ENCODE measurements at regions not wholly inside any gene's neighbourhood (a gene's known extent, or its start where the extent isn't known, plus 50 kb on each side); places are given as distances from the start of the nearest gene placed in this dataset.

GRCh38 chr2:156728328-156728727 is 292.1 kb downstream of the GPD2 start:
- no peaks in the 10 kb centered on the region for H3K36me3 ChIP-seq (ENCODE audit: control insufficient read depth, insufficient read depth, low read length)
- H3K4me3 ChIP-seq (ENCODE audit: low read depth in 2 of 2, low read length in 2 of 2) = no peak overlapping the region
- DNase-seq (ENCODE audit: low read depth, low spot score) (no peak), ATAC-seq (no peak)
- H3K4me1 ChIP-seq (ENCODE audit: control insufficient read depth, insufficient read depth, low read length) = no peaks in the 10 kb centered on the region
- H3K27ac ChIP-seq (ENCODE audit: low read length) = no peak overlapping the region
- POLR2A ChIA-PET = no interaction called here
- TF ChIP-seq CTCF (IDR thresholded peaks at IDR 0.05) (no peak), REST (IDR thresholded peaks at IDR 0.05; ENCODE audit: insufficient read depth in 1 of 2, low read depth in 2 of 2, low read length in 1 of 2) (no peak), TCF7L2 (IDR thresholded peaks at IDR 0.05; ENCODE audit: low read depth, low read length) (no peak), SIN3A (IDR thresholded peaks at IDR 0.05; ENCODE audit: borderline replicate concordance, insufficient read depth, low read depth, low read length) (no peak), POLR2AphosphoS5 (IDR thresholded peaks at IDR 0.05; ENCODE audit: low read depth, low read length) (no peak)
- no peaks in the 10 kb centered on the region for H3K9me3 ChIP-seq (ENCODE audit: control insufficient read depth, insufficient read depth, low read depth, low read length)
- intact Hi-C loops (cut with micrococcal nuclease; ENCODE audit: unreplicated experiment) = no loop called here
- in situ Hi-C loops (cut with HindIII; ENCODE audit: low pct_unique_long_range_greater_than_20kb, low sequenced_read_pairs) = no loop called here
- no peaks in the 10 kb centered on the region for H3K27me3 ChIP-seq (ENCODE audit: control insufficient read depth, insufficient read depth, low read length)
- CTCF ChIA-PET = no interaction called here
- no TSS peak for BruUV-seq (replicated peaks)

GRCh38 chr2:156731506-156731905 is 295.3 kb downstream of the GPD2 start:
- CTCF ChIA-PET = no interaction called here
- Histone ChIP-seq H3K4me1 (ENCODE audit: control insufficient read depth, insufficient read depth, low read length) (no peaks in the 10 kb centered on the region), H3K36me3 (ENCODE audit: control insufficient read depth, insufficient read depth, low read length) (no peaks in the 10 kb centered on the region), H3K27me3 (ENCODE audit: control insufficient read depth, insufficient read depth, low read length) (no peaks in the 10 kb centered on the region), H3K9me3 (ENCODE audit: control insufficient read depth, insufficient read depth, low read depth, low read length) (no peaks in the 10 kb centered on the region), H3K4me3 (ENCODE audit: low read depth in 2 of 2, low read length in 2 of 2) (no peak overlapping the region), H3K27ac (ENCODE audit: low read length) (no peak overlapping the region)
- no TSS peak for BruUV-seq (replicated peaks)
- DNase-seq (ENCODE audit: low read depth, low spot score) (no peak), ATAC-seq (no peak)
- POLR2A ChIA-PET = no interaction called here
- TF ChIP-seq REST (IDR thresholded peaks at IDR 0.05; ENCODE audit: insufficient read depth in 1 of 2, low read depth in 2 of 2, low read length in 1 of 2) (no peak), TCF7L2 (IDR thresholded peaks at IDR 0.05; ENCODE audit: low read depth, low read length) (no peak), POLR2AphosphoS5 (IDR thresholded peaks at IDR 0.05; ENCODE audit: low read depth, low read length) (no peak), SIN3A (IDR thresholded peaks at IDR 0.05; ENCODE audit: borderline replicate concordance, insufficient read depth, low read depth, low read length) (no peak), CTCF (IDR thresholded peaks at IDR 0.05) (no peak)
- intact Hi-C loops (cut with micrococcal nuclease; ENCODE audit: unreplicated experiment) = no loop called here
- in situ Hi-C loops (cut with HindIII; ENCODE audit: low pct_unique_long_range_greater_than_20kb, low sequenced_read_pairs) = no loop called here
